HG03064 (cell line): ENCODE measurements at regions not wholly inside any gene's neighbourhood (a gene's known extent, or its start where the extent isn't known, plus 50 kb on each side); places are given as distances from the start of the nearest gene placed in this dataset.
"Not testable (repeated sequence)": the region's sequence is repeated elsewhere in the genome, so short reads cannot be mapped to it uniquely, and the experiment has no call there.

Source experiments
- ATAC-seq: cut with Tn5 transposase; IDR thresholded peaks from one replicate; pipeline ENCODE4 v1.9.1; 2021; ENCODE audit warnings: low read depth; ENCODE audit not compliant: unreplicated experiment

DNA sequence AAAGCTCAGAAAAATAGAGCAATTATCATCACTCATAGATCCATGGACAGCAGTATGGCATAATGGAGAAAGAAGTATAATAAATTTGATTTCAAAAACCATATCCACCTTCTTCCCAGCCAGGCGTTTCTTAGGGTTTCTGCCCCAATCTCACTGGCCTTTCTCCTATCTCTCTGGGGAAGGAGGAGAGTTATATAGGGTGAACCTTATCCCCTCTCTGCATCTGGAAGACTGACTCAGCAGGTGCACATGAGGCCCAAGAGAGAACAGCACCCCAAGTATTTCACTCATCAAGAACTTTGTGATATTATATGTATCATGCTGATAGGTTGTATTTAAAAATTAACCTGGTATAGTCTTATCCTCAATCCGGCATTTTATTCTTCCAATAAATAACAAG lies 318.8 kb upstream of the RASGEF1B start:
- ATAC-seq, result no peak

- ATAC-seq, result no peak
Measured at GRCh38 chr4:81789741-81790399, 318.2 kb upstream of the RASGEF1B start.

GRCh38 chr4:81789158-81789557 lies 317.5 kb upstream of the RASGEF1B start:
- ATAC-seq, result no peak

GRCh38 chr4:81786766-81787165 lies 315.1 kb upstream of the RASGEF1B start:
- ATAC-seq, result no peak

DNA sequence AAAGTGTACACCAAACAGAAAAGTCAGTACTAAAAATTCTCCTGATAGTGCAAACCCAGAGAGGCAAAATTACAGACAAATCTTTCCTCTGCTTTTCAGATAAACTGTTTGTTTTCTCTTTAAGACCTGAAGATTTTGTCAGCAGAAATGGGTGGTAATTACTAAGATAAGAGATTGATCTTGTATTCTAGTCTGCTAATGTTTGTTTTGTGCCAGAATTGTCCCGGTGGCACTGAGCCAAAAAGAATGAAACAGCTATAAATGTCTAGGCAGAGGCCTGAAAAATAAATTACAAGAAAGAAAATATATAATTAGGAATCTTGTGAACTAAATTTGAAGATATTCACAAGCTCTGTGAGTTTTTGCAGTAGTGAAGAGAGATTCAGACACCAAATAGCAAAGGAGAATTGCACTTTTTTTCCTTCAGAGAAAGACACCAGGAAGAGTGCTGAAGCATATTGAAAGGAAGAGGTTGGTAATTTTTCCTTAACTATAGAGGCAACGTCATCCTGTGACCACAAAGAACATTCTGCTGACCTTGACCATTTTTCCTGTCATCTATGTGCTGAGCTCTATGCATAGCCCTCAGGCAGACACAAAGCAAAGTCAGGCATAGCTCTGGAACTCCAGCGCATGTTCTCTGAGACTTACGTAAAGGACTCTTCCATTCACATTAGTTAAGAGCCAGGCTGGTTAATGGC lies 314.5 kb upstream of the RASGEF1B start:
- ATAC-seq, result no peak

GRCh38 chr4:81785338-81785737 lies 313.6 kb upstream of the RASGEF1B start:
- ATAC-seq, result no peak

DNA sequence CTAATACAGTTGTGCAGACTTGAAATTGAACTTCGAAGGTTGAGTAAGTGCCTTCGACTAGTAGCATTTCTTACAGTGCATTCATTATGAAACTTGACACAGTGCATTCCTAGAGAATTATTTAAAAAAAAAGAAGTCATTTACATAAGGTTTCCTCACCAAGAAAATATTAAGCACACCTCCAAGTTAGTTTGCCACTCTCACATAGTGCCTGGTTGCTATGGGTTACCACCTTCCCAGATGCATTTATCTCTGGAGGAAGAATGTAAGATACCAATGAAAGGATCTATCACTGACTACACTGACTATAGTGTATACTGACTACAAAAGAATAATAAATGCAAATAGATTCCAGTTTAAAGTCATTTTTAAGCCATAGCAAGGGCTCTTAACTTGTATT lies 311.9 kb upstream of the RASGEF1B start:
- ATAC-seq, result no peak

DNA sequence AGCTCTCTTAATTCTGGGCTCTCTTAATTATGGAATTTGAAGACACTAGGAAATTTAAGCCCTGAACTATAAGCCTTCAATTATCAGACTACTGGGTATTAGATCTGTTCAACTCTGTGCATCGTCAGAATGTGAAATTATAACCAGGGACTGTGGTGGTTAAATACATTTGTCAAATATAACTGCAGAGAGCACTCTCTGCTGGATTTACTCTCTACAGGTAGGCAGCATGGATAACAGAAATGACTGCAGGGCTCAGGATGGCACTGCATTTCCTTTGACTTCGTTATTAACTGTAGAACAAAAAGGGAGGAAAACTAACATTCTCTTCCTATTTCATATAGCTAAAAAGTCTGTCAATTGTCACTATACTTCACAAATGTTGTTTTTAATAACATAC lies 310.1 kb upstream of the RASGEF1B start:
- ATAC-seq, result no peak

DNA sequence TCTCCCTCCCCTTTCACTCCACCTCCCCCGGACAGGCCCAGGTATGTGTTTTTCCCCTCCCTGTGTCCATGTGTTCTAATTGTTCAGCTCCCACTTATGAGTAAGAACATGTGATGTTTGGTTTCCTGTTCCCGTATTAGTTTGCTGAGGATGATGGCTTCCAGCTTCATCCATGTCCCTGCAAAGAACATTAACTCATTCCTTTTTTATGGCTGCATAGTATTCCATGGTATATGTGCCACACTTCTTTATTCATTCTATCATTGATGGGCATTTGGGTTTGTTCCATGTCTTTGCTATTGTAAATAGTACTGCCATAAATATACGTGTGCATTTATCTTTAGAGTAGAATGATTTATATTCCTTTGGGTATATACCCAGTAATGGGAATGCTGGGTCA lies 306.0 kb upstream of the RASGEF1B start:
- not testable (repeated sequence) for ATAC-seq

- ATAC-seq, result no peak
Measured at GRCh38 chr4:81776794-81777193, 305.1 kb upstream of the RASGEF1B start.

GRCh38 chr4:81773557-81773956 lies 301.9 kb upstream of the RASGEF1B start:
- no peak for ATAC-seq

DNA sequence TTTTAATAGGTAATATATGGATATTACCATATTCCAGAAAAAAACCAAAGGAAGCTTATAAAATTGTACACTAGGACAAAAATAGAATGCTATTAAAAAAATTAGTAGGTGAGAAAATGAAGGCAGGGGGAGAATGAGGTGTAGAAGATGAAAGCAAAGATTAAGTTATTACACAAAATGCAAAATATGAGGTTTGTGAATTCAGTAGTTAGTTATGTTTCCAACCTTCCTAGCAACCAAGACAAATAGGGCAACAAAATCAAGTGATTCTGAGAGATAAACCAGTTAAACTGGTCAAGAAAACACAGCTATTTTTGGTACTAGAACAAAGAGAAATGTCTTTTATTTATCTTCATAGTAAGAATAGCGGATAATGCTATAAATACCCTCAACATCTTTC lies 300.0 kb upstream of the RASGEF1B start:
- ATAC-seq, result no peak

- ATAC-seq, result no peak
Measured at GRCh38 chr4:81769244-81769643, 297.5 kb upstream of the RASGEF1B start.

DNA sequence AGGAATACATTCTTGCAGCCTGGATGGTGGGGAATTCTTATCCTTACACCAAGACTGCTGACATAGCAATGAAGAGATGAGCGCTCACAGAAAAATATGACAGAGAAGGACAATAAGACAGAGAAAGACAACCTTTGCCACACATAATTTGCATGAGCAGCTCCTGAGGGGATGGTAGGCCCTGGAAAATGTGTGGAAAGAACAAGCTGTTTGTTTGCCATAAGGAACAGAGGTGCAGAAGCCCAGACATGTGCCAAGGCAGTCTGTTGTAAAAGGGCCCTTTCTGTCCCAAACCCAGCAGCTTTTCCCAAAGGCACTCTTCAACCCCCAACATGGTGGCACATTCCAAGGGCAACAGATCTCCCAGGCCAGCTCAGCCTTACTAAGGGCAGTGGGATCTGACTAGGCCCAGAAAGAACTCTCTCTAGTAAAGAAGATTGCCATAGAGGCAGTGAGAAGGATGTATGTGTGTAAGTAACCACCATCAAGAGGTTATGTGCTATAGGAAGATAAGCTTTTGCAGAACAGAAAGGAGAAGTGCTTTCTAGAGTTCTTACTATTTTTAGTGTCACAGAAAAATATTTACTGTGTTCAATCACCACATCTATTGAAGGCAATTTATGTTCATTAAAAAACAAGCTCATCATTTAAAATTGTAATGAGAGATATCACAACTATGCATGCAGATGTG lies 287.0 kb upstream of the RASGEF1B start:
- no peak for ATAC-seq

DNA sequence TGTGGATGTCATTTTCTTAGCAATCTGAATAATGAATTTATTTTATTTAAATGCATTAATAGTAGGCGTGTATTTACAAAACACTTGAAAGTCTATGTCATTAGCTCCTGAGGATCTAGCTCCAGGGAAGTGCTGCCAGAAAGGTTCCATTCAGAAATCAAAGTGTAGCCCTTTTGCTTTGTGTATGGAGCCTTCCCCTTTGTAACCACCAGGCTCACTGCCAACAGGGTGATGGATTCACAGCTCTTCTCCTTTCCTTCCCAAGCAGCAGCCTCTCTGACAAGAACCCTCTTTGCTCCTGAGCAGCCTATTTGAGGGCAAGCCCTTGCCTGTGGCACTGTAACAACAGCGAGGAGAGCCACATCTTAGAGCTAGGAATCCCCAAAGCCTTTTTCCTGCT lies 286.0 kb upstream of the RASGEF1B start:
- ATAC-seq, result no peak

- peak; percentile 82 for ATAC-seq
Measured at GRCh38 chr4:81756973-81757372, 285.3 kb upstream of the RASGEF1B start.

DNA sequence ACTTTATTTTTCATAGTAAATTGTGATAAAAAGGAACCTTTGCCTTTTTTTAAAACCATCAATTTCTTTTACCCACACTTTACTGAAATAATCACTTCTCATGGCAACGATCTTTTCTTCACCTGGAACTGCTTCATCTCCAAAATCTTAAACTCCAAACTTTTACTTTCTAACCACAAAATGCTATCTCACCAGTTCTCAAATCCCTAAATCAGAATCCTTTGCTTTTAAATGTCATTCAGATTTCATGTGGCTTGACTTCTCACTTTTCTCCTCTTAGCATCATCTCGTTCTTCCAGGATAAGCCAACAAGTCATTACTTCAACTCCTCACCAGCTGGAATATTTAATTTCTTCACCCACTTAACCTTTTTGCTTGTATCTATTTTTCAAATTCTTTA lies 284.3 kb upstream of the RASGEF1B start:
- ATAC-seq, result no peak

GRCh38 chr4:81754169-81754568 lies 282.5 kb upstream of the RASGEF1B start:
- no peak for ATAC-seq

- no peak for ATAC-seq
Measured at GRCh38 chr4:81751531-81752289, 280.0 kb upstream of the RASGEF1B start.

GRCh38 chr4:81747242-81747930 lies 275.7 kb upstream of the RASGEF1B start:
- ATAC-seq, result no peak

DNA sequence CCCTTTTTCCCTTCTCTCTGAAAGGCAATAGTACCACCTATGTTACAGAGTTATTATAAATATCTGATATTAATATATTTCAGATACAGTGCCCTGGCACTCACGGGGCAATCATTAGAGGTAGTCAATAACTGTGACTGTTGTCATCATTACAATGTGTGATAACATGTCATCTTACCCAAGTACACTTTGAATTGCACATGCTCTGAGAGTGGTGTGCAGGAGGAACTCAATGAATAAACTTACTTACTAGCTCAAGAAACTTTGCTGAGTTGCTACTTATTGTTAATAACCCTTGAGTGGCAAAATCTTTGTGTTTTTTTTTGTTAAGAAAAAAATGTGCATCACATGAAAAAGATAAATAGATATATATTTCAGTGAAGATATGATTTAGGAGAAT lies 275.1 kb upstream of the RASGEF1B start:
- ATAC-seq, result no peak
